Stimulated activated CD4-positive, alpha-beta T cell treated with anti-CD3 and anti-CD28 coated beads, Interleukin-15, amount 100 ng/mL, for 48 hours (primary cell): ENCODE measurements at regions not wholly inside any gene's neighbourhood (a gene's known extent, or its start where the extent isn't known, plus 50 kb on each side); places are given as distances from the start of the nearest gene placed in this dataset.
"Not testable (repeated sequence)": the region's sequence is repeated elsewhere in the genome, so short reads cannot be mapped to it uniquely, and the experiment has no call there.

Experiments used
- DNase-seq, 2 donors: peaks; one replicate each; pipeline ENCODE4 v3.0.0-alpha.2; 2020; ENCODE audit warnings: low read depth in 2 of 2

GRCh38 chr2:207216457-207216856 lies 50.7 kb upstream of the KLF7 start:
- DNase-seq: no peak

DNA sequence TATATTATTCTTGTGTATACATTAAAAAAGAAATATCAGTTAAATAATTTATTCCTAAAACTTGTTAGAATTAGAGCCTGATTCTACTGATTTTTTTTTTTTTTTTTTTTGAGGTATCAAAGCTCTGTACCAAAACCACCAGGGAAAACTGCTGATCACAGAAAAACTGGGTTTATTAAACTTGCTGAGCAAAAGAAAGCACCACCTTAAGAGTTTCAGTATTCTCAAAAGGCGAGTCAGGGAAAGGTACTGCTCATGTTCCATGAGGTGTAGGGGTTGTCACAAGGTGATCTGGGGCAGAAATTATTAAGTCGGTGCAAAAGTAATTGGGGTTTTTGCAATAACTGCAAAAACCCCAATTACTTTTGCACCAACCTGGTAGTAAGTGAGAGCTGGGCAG lies 51.7 kb upstream of the KLF7 start:
- DNase-seq: no peak

DNA sequence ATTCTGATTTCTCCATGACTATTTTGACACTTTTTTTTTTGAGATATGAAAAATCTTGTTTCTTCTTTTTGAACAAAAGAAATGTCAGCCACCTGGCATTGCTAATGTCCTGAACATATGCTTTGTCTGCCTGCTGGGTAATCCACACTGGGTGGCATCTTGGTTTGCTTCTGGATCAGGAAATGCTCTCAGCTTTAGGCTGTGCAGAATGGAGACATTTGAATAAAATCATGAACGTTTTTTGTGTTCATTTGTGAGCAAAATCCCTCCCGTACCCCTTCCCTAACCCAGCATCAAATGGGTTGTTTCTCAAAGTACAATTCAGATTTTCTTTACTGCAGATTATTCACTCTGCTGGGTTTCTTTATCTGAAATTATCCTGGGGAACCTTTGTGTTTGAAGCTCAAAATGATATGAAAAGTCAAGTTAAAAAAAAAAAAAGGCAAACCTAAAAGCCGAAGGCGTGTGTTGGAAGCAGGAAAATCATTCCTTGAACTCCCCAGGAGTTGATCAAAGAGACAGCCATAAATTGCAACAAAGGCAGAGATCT lies 53.4 kb upstream of the KLF7 start:
- no peak for DNase-seq

GRCh38 chr2:207219676-207220501 lies 54.1 kb upstream of the KLF7 start:
- no peak for DNase-seq

- no peak for DNase-seq
Measured at GRCh38 chr2:207221731-207222130, 56.0 kb upstream of the KLF7 start.

DNA sequence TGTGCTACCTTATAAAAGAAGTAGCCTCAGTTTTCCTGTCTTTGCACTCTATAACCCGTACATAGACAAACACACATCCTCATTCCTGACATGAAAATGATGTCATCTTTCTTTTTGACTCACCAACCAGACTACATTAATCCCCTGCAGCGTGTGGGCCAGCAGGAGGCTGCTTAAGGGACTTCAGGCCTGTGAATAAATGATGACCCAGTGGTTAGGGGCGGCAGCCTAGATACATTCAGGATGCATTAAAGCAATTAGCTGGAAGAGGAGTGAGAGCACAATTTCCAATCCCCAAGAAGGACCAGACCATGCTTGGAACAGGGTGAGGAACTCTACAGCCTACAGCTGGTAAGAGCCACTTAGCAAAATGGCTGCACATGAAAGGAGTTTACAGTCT lies 57.3 kb upstream of the KLF7 start:
- DNase-seq: no peak

DNA sequence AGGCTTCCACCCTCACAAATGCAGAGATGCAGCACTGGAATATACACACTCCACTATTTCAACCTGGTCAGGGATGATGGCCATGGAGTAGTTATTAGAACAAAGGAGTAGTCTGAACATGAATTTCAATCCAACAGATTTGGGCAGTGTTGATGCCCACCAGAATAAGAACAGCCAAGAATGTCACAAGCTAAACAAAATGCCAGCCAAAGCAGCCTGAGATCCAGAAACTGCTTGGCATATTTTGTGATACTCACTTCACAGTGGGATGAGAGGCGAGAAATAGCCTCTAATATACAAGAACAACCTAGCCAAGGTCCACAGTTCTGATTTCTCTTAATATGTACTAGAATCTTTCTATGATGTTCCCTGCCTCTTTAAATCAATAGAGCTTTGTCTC lies 58.6 kb upstream of the KLF7 start:
- no peak for DNase-seq

DNA sequence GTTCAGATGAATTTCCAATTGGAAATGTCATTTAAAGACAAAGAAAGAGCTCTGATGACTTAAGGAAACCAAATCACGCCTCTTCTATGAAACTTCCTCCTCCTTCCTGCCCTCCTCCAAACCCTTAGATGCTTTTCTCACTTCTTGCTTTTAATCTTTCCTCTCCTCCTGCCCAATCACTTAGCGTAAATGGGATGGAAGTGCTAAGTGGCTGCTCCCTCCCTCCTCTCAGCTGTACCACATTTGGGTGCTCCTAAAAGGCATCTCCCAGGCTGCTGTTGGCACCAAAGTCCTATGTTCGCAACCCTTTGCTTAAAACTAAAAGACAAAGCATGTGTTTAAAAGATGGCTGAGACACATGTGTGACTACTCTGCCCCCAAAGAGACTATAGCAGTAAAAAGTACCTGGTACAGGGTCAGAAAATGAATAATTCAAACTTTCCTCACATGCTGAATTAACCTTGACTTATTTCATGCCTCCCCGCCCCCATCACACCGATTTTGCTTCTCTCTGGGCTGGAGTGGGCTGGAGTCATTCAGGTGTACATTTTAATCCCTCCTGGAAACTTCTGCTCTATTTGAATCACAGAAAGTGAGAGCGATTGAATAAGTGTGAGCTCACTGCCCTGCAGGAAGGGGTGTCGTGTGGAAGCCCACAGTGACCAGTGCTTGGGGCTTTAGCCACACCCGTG lies 59.2 kb upstream of the KLF7 start:
- peak; percentile 58 to 61 for DNase-seq

- DNase-seq: no peak
Measured at GRCh38 chr2:207225773-207226172, 60.0 kb upstream of the KLF7 start.

DNA sequence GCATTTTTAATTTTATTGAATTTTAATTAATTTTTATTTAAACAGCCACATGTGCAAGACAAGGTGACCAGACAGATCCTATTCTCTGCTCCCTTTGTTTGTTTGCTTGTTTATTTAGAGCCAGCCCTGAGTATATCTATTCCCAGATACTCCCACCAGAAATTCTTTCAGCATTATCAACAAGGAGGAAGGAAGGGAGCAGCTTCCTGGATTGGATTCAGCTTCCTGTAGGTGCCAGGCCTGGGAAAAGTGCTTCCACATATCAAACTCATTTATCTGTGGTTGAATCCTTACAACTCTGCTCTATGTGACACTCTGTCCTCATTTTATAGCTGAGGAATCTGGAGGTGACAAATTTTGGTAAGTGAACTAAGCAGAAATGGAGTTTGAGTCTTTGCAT lies 60.5 kb upstream of the KLF7 start:
- no peak for DNase-seq

- DNase-seq: no peak
Measured at GRCh38 chr2:207226671-207227061, 60.9 kb upstream of the KLF7 start.

DNA sequence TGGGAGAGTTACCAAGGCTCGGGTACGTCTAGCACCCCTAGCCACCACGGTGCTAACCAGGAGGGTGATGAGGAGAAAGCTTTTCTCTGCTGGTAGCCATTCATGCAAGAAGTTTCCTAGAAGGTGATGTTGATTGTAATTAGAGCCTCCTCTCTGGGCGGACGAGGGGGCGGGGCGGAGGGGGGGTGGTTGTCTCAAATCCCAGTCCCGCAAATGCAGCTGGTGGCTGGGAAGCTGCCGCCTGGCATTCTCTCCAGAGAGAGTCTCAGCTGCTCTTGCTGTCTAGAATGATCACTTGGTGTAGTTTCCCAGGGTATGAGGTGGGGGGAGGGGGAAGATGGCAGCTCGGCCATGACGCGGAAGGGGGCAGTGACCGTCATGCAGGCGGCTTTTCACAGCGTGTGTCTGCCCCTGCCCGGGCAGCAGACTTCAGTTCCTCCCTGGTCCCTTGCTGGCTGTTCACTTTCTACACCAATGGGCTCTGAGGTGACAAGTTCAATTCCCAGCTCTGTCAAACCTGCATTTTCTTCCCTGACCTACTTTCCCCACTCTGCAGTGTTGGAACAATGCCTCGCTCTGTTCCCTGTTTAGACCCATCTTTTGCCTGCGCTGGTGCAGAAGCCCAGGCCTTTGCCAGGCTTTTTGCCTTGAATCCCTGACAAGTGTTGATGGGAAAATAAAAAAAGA lies 61.5 kb upstream of the KLF7 start:
- no peak for DNase-seq

- no peak for DNase-seq
Measured at GRCh38 chr2:207227749-207228145, 62.0 kb upstream of the KLF7 start.

DNA sequence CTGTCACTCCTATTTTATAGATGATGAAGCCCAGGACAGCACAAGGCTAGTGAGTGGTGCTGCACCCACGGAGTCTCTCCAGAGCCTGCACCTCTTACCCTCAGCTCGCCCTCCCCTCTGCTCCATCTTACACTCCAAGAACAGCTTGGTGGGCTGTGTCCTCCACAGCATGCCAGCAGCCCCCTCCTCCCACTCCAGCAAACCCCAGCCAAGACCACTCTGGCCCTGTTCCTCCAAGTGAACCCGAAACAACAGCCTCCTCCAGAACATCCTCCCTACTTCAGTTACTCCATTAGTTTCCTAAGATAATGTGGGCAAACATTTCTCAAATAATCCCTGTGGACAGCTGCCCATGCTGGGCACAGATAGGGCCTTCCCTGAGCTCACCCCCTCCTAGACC lies 62.7 kb upstream of the KLF7 start:
- no peak for DNase-seq

DNA sequence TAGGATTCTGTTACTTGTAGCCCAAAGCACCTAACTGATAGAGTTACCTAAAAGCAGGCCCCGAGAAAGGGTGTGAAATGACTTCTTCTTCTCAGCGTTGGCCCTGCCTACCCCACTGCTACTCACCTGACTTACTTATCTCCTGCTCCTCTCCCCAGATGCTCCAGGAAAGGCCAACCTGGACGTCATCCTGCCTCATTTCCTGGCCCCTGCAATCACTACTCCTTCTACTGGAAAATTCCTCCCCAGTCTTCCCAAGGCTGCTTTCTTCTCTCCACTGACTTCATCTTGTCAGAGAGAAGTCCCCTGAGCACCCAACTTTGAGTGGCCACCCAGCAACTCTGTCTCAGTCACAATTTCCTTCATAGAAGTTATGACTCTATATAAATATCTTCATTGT lies 63.4 kb upstream of the KLF7 start:
- DNase-seq: no peak

DNA sequence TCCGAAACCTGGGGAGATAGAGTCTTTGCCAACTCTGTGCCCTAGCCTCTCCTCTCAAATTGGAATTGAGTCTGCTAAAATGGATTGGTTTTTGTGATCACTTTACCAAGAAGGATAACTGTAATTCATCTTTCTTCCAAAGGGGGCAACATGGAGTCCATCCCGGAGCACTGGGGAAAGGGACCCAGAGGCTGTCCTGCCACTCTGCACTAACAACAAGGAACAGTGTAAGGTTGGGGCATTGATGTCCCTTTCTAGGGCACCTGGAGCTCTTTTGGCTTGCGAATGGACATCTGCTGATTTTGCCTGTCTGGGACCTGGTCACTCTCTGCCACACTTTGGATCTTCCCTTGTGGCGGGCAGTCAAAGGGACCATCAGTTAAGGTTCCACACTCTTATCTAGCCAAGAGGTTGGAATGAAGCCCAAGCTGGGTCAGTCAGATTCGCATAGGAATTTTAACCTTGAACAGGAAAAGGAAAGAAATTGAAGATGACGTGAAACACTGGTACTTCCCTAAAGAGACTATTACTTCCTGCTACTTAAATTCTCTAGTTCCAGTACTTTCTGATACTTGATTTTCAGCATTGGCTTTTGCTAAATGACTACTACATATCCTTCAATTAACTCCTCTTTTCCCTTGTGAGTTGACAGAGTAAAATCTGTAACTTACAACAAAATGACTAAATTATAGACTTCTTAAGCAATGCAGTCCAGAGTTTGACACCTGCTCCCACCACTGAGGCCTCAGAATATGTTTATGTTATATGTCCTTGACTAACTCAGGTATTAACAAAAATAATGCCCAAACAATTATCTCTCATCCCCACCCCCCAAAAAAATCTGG lies 64.7 kb upstream of the KLF7 start:
- DNase-seq: no peak

DNA sequence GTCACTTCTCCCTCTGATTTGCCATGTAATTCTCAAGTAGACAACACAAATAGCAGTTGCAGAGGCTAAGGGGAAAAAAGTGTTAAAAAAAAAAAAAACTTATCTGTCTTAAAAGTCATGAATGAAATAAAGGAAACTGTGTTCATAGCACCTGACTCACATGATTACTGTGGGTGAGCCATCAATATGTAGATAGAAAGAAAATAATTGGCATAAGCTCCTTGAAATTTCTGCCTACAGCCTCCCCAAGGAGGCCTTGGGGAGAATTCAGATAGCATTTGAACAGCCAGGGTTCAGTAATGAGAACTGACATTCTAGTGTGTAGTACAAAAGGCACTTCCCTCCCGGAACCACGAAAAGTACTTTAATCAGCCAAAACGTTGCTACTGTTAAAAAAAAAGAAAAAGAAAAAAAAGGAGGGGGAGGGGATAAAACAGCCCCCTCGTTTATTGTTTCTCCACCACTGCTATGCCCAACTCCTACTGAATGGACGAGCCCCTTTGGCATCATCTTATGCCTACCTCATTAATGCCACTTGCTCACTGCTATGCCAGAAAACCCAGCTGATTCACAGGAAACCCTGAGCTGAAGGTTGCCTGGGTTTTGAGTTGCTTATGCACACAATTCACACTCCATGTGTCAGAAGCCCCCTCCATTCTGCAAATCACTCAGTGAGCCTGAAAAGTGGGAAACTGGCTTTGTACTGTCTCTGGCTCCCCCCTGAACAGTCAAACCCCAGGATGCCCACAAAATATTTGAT lies 65.5 kb upstream of the KLF7 start:
- no peak for DNase-seq

DNA sequence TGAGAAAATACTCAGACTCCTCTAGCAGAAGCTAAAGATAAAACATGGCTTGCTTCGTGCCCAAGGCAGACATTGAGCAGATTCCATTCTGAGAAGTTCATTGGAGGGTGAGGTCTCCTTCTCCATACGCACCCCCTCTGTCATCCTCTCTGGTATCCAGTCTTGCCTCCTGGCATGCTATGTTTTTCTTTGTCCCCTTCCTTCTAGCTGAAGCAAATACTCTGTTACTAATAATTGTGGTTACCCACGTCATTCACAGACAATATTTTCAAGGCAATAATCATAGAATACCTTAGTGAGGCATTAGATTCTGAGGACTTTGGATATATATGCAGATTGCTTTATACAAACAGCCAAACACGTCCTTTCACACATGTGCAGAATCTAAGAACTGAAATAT lies 66.2 kb upstream of the KLF7 start:
- no peak for DNase-seq

- not testable (repeated sequence) for DNase-seq
Measured at GRCh38 chr2:207233141-207233540, 67.4 kb upstream of the KLF7 start.

DNA sequence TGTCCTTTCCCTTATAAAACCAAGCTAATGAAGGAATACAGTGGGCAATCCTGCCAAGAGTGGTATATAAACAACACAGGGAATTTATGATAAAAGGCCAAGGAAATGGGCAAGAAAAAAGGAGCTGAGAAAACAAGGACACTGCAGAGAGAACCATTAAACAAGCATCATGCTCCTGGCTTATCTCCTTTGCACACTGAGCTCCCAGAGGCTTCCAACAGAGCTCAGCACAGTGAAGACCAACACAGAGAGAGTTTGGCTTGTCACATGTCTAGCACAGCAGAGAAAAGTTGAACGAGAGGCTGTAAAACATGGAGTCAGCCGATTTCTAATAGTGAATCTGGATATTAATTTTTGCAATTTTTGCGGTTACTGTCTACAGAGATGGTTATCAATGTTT lies 68.0 kb upstream of the KLF7 start:
- no peak for DNase-seq

DNA sequence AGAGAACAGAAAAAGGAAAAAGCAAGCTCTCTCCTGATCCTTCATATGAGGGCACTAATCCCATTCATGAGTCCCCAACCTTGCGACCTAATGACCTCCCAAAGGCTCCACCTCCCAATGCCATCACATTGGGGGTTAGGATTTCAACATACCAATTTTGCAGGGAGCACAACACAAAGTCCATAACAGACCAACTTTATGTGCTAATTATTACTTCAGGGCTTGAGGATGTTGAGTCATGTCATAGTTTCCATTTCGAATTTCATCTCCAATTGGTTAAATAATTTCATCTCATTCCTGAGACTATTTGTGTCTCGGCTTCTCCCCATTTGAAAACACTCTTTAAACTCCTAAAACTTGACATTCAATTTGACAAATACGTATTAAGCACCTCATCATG lies 69.9 kb upstream of the KLF7 start:
- DNase-seq: no peak
